ENCODE measurements at regions not wholly inside any gene's neighbourhood (a gene's known extent, or its start where the extent isn't known, plus 50 kb on each side); places are given as distances from the start of the nearest gene placed in this dataset.

- no peak overlapping the region for H3K27ac ChIP-seq (ENCODE audit: low read length)
These were observed 113.7 kb upstream of the DHX40 start for GRCh38 chr17:59451706-59452105.

DNA sequence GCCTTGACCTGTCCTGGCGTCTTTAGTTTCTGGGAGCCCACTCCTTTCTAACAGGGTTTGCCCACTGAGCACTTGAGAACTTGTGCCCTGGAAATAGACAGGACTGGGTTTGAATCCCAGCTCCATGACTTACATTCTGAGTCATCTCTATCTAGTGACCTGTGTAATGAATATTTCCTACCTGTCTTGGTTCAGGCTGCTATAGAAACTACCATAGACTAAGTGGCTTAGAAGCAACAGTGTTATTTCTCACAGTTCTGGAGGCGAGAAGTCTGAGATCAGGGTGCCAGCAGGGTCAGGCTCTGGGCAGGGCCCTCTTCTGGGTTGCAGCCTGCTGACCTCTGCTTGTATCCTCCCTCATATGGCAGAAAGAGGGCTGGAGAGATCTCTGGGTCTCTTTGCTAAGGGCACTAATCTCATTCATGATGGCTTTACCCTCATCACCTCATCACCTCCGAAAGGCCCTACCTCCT is 110.7 kb upstream of the DHX40 start:
- Histone ChIP-seq H3K4me3 (ENCODE audit: low read depth in 1 of 2, low read length in 2 of 2) (no peak overlapping the region), H3K36me3 (ENCODE audit: control insufficient read depth in 1 of 2, insufficient read depth in 2 of 2, low read length in 2 of 2) (no peaks in the 10 kb centered on the region), H3K27me3 (ENCODE audit: low read depth, low read length) (no peaks in the 10 kb centered on the region), H3K9me3 (ENCODE audit: control insufficient read depth in 1 of 2, low read length in 2 of 2) (no peaks in the 10 kb centered on the region), H3K27ac (ENCODE audit: low read length) (no peak overlapping the region), H3K4me1 (ENCODE audit: control insufficient read depth in 1 of 2, insufficient read depth in 2 of 2, low read length in 2 of 2) (no peaks in the 10 kb centered on the region)

More at GRCh38 chr17:59451706-59452105, 113.7 kb upstream of the DHX40 start:
- Histone ChIP-seq H3K4me1 (ENCODE audit: control insufficient read depth in 1 of 2, insufficient read depth in 2 of 2, low read length in 2 of 2) (no peaks in the 10 kb centered on the region), H3K4me3 (ENCODE audit: low read depth in 1 of 2, low read length in 2 of 2) (no peak overlapping the region), H3K36me3 (ENCODE audit: control insufficient read depth in 1 of 2, insufficient read depth in 2 of 2, low read length in 2 of 2) (no peaks in the 10 kb centered on the region), H3K27me3 (ENCODE audit: low read depth, low read length) (no peaks in the 10 kb centered on the region), H3K9me3 (ENCODE audit: control insufficient read depth in 1 of 2, low read length in 2 of 2) (no peaks in the 10 kb centered on the region)

GRCh38 chr17:59456428-59456827 is 109.0 kb upstream of the DHX40 start:
- no peaks in the 10 kb centered on the region for H3K27me3 ChIP-seq (ENCODE audit: low read depth, low read length)
- H3K9me3 ChIP-seq (ENCODE audit: control insufficient read depth in 1 of 2, low read length in 2 of 2): no peaks in the 10 kb centered on the region
- no peak overlapping the region for H3K4me3 ChIP-seq (ENCODE audit: low read depth in 1 of 2, low read length in 2 of 2)
- no peaks in the 10 kb centered on the region for H3K4me1 ChIP-seq (ENCODE audit: control insufficient read depth in 1 of 2, insufficient read depth in 2 of 2, low read length in 2 of 2)
- no peak overlapping the region for H3K27ac ChIP-seq (ENCODE audit: low read length)
- no peaks in the 10 kb centered on the region for H3K36me3 ChIP-seq (ENCODE audit: control insufficient read depth in 1 of 2, insufficient read depth in 2 of 2, low read length in 2 of 2)

- Histone ChIP-seq H3K9me3 (ENCODE audit: control insufficient read depth in 1 of 2, low read length in 2 of 2) (no peaks in the 10 kb centered on the region), H3K27me3 (ENCODE audit: low read depth, low read length) (no peaks in the 10 kb centered on the region), H3K4me1 (ENCODE audit: control insufficient read depth in 1 of 2, insufficient read depth in 2 of 2, low read length in 2 of 2) (no peaks in the 10 kb centered on the region), H3K27ac (ENCODE audit: low read length) (no peak overlapping the region), H3K4me3 (ENCODE audit: low read depth in 1 of 2, low read length in 2 of 2) (no peak overlapping the region), H3K36me3 (ENCODE audit: control insufficient read depth in 1 of 2, insufficient read depth in 2 of 2, low read length in 2 of 2) (no peaks in the 10 kb centered on the region)
These were observed 108.3 kb upstream of the DHX40 start for GRCh38 chr17:59456923-59457615.

DNA sequence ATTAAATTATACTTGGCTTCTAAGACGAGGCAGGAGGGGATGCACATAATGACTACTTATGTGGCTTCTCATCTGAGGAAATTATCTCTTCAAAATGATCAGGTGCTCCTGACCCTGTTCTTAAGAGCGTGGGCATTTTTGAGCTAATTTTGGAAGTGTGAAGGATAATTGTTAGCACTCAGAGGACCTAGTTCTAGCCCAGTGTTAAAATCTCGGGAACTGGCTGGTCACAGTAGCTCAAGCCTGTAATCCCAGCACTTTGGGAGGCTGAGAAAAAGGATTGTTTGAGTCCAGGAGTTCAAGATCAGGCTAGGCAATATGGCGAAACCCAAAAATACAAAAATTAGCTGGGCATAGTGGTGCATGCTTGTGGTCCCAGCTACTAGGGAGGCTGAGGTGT is 103.0 kb upstream of the DHX40 start:
- no peaks in the 10 kb centered on the region for H3K36me3 ChIP-seq (ENCODE audit: control insufficient read depth in 1 of 2, insufficient read depth in 2 of 2, low read length in 2 of 2)
- no peaks in the 10 kb centered on the region for H3K9me3 ChIP-seq (ENCODE audit: control insufficient read depth in 1 of 2, low read length in 2 of 2)
- H3K4me1 ChIP-seq (ENCODE audit: control insufficient read depth in 1 of 2, insufficient read depth in 2 of 2, low read length in 2 of 2): no peaks in the 10 kb centered on the region
- no peak overlapping the region for H3K27ac ChIP-seq (ENCODE audit: low read length)
- H3K4me3 ChIP-seq (ENCODE audit: low read depth in 1 of 2, low read length in 2 of 2): no peak overlapping the region
- no peaks in the 10 kb centered on the region for H3K27me3 ChIP-seq (ENCODE audit: low read depth, low read length)

- Histone ChIP-seq H3K27me3 (ENCODE audit: low read depth, low read length) (no peaks in the 10 kb centered on the region), H3K4me1 (ENCODE audit: control insufficient read depth in 1 of 2, insufficient read depth in 2 of 2, low read length in 2 of 2) (no peaks in the 10 kb centered on the region), H3K4me3 (ENCODE audit: low read depth in 1 of 2, low read length in 2 of 2) (no peak overlapping the region), H3K36me3 (ENCODE audit: control insufficient read depth in 1 of 2, insufficient read depth in 2 of 2, low read length in 2 of 2) (no peaks in the 10 kb centered on the region), H3K9me3 (ENCODE audit: control insufficient read depth in 1 of 2, low read length in 2 of 2) (no peaks in the 10 kb centered on the region), H3K27ac (ENCODE audit: low read length) (no peak overlapping the region)
These were observed 101.2 kb upstream of the DHX40 start for GRCh38 chr17:59464246-59464645.

GRCh38 chr17:59465949-59466307 is 99.5 kb upstream of the DHX40 start:
- Histone ChIP-seq H3K4me3 (ENCODE audit: low read depth in 1 of 2, low read length in 2 of 2) (no peak overlapping the region), H3K27ac (ENCODE audit: low read length) (no peak overlapping the region), H3K9me3 (ENCODE audit: control insufficient read depth in 1 of 2, low read length in 2 of 2) (no peaks in the 10 kb centered on the region), H3K4me1 (ENCODE audit: control insufficient read depth in 1 of 2, insufficient read depth in 2 of 2, low read length in 2 of 2) (no peaks in the 10 kb centered on the region), H3K36me3 (ENCODE audit: control insufficient read depth in 1 of 2, insufficient read depth in 2 of 2, low read length in 2 of 2) (no peaks in the 10 kb centered on the region), H3K27me3 (ENCODE audit: low read depth, low read length) (no peaks in the 10 kb centered on the region)

GRCh38 chr17:59466946-59467801 is 98.2 kb upstream of the DHX40 start:
- H3K27me3 ChIP-seq (ENCODE audit: low read depth, low read length): no peaks in the 10 kb centered on the region
- H3K4me3 ChIP-seq (ENCODE audit: low read depth in 1 of 2, low read length in 2 of 2): no peak overlapping the region
- no peaks in the 10 kb centered on the region for H3K4me1 ChIP-seq (ENCODE audit: control insufficient read depth in 1 of 2, insufficient read depth in 2 of 2, low read length in 2 of 2)
- no peaks in the 10 kb centered on the region for H3K9me3 ChIP-seq (ENCODE audit: control insufficient read depth in 1 of 2, low read length in 2 of 2)
- H3K36me3 ChIP-seq (ENCODE audit: control insufficient read depth in 1 of 2, insufficient read depth in 2 of 2, low read length in 2 of 2): no peaks in the 10 kb centered on the region
- H3K27ac ChIP-seq (ENCODE audit: low read length): no peak overlapping the region

DNA sequence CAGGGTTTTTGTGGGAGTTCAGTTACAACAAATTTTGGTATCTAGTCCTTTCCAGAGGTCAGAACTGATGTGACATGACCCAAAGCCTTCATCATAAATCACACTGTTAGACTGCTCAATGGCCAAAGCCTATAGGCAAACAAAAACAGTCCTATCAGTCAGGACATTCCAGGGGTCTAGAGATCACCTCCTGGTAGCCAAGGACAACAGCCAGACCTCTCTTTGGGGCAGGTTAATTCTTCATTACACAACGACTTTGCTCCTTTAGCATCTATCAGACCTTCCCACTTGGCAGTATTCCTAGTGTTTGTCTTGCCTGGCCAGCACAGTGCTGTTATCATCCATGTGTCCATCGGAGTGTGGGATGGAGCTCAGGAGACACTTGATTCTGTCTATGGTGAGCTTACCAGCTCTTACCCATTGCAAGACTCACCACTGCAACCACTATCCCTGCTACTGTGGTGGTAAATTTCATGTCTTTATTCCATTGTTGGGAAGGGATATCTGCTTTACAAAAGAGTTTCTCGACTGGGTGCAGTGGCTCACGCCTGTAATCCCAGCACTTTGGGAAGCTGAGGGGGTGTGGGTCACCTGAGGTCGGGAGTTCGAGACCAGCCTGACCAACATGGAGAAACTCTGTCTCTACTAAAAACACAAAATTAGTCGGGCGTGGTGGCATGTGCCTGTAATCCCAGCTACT is 95.5 kb upstream of the DHX40 start:
- Histone ChIP-seq H3K9me3 (ENCODE audit: control insufficient read depth in 1 of 2, low read length in 2 of 2) (no peaks in the 10 kb centered on the region), H3K36me3 (ENCODE audit: control insufficient read depth in 1 of 2, insufficient read depth in 2 of 2, low read length in 2 of 2) (no peaks in the 10 kb centered on the region), H3K4me3 (ENCODE audit: low read depth in 1 of 2, low read length in 2 of 2) (no peak overlapping the region), H3K27me3 (ENCODE audit: low read depth, low read length) (no peaks in the 10 kb centered on the region), H3K4me1 (ENCODE audit: control insufficient read depth in 1 of 2, insufficient read depth in 2 of 2, low read length in 2 of 2) (no peaks in the 10 kb centered on the region), H3K27ac (ENCODE audit: low read length) (no peak overlapping the region)

DNA sequence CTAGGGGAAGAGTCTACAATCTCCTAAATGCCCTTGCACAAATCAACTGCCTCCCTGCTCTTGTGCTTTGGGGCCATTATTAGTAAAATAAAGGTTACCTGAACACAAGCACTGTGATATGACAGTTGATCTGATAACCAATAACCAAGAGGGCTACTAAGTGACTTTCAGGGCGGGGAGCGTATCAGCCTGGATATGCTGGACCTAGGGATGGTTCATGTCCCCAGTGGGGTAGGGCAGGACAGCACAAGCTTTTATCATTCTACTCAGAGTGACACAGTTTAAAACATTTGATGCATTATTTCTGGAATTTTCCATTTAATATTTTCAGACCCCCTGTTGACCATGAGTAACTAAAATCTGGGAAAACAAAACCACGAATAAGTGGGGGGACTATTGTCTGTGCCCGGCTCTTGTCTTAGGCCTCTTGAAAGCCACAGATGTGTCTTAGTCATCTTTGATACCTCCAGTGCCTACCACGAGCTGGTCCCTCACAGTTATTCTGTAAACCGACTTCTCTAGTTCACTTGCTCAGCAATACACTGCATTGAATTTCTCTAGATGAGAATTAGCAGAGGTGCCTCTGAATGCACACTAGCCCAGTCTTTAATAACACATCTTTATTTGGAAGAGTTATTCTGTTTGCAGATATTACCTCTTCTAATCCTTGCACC is 94.6 kb upstream of the DHX40 start:
- no peaks in the 10 kb centered on the region for H3K27me3 ChIP-seq (ENCODE audit: low read depth, low read length)
- no peak overlapping the region for H3K27ac ChIP-seq (ENCODE audit: low read length)
- no peaks in the 10 kb centered on the region for H3K36me3 ChIP-seq (ENCODE audit: control insufficient read depth in 1 of 2, insufficient read depth in 2 of 2, low read length in 2 of 2)
- H3K4me3 ChIP-seq (ENCODE audit: low read depth in 1 of 2, low read length in 2 of 2): no peak overlapping the region
- H3K4me1 ChIP-seq (ENCODE audit: control insufficient read depth in 1 of 2, insufficient read depth in 2 of 2, low read length in 2 of 2): no peaks in the 10 kb centered on the region
- H3K9me3 ChIP-seq (ENCODE audit: control insufficient read depth in 1 of 2, low read length in 2 of 2): no peaks in the 10 kb centered on the region

GRCh38 chr17:59476413-59476812 is 89.0 kb upstream of the DHX40 start:
- Histone ChIP-seq H3K4me1 (ENCODE audit: control insufficient read depth in 1 of 2, insufficient read depth in 2 of 2, low read length in 2 of 2) (no peaks in the 10 kb centered on the region), H3K36me3 (ENCODE audit: control insufficient read depth in 1 of 2, insufficient read depth in 2 of 2, low read length in 2 of 2) (no peaks in the 10 kb centered on the region), H3K27ac (ENCODE audit: low read length) (no peak overlapping the region), H3K27me3 (ENCODE audit: low read depth, low read length) (no peaks in the 10 kb centered on the region), H3K4me3 (ENCODE audit: low read depth in 1 of 2, low read length in 2 of 2) (no peak overlapping the region), H3K9me3 (ENCODE audit: control insufficient read depth in 1 of 2, low read length in 2 of 2) (no peaks in the 10 kb centered on the region)
